ENCODE measurements at regions not wholly inside any gene's neighbourhood (a gene's known extent, or its start where the extent isn't known, plus 50 kb on each side); places are given as distances from the start of the nearest gene placed in this dataset.

DNA sequence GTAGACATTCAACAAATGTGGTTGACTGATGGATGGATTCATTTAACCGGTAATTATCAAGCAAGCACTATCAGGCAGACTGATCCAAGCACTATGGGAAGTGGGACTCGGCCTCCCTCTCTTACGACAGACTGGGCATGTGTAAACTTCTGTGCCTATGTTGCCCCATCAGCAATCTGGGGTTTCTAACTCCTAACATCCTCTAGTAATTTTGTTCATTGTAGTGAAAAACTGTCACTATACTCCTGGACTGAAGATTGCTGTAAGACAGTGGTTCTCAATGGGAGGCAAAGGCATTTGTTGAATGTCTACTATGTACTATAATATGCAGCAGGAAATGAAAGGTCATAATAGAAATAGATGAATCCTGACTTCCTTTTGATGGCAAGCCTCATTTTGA is 51.2 kb upstream of the CREB1 start:
- TF ChIP-seq, protein P1, sequence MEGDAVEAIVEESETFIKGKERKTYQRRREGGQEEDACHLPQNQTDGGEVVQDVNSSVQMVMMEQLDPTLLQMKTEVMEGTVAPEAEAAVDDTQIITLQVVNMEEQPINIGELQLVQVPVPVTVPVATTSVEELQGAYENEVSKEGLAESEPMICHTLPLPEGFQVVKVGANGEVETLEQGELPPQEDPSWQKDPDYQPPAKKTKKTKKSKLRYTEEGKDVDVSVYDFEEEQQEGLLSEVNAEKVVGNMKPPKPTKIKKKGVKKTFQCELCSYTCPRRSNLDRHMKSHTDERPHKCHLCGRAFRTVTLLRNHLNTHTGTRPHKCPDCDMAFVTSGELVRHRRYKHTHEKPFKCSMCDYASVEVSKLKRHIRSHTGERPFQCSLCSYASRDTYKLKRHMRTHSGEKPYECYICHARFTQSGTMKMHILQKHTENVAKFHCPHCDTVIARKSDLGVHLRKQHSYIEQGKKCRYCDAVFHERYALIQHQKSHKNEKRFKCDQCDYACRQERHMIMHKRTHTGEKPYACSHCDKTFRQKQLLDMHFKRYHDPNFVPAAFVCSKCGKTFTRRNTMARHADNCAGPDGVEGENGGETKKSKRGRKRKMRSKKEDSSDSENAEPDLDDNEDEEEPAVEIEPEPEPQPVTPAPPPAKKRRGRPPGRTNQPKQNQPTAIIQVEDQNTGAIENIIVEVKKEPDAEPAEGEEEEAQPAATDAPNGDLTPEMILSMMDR (IDR thresholded peaks at IDR 0.05) = no peak
- TF ChIP-seq POLR2A (IDR thresholded peaks at IDR 0.05) = no peak
- TF ChIP-seq POLR2AphosphoS5 (IDR thresholded peaks at IDR 0.05) = no peak
- Histone ChIP-seq H3K4me1 (no peaks in the 10 kb centered on the region), H3K9me3 (no peaks in the 10 kb centered on the region), H3K27ac (no peak overlapping the region), H3K27me3 (no peaks in the 10 kb centered on the region), H3K4me3 (no peak overlapping the region), H3K36me3 (no peaks in the 10 kb centered on the region)
- intact Hi-C loops (cut with DNase I; ENCODE audit: low total_unique reads) = no loop called here
- no peak for DNase-seq (ENCODE audit: low spot score in 2 of 2)

DNA sequence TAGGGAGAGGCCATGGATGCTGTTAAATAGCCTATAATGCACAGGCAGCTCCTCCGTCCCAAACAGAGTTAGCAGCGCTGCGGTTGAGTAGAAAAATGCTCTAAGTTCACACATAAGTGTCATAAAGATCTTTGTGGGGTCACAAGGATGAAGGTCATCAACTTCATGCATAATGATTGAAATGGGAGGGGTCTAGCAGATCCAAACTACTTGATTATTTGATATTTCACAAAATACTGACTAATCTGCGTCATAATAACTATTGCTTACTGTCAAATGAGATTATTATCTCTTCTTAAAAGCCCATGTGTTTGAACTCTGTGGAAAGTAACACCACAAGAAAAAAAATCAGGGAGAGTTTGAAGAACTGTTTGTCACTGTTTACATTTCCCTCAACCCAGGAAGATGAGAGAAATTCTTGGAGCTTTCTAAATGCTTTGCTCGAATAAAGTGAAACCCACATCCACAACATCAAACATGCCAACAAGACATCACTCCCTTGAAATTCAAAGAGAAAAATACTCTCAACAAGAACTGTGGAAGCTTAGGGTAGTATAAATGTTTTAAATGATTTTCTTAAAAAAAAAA is 50.5 kb upstream of the CREB1 start:
- Histone ChIP-seq H3K27ac (no peak overlapping the region), H3K36me3 (no peaks in the 10 kb centered on the region), H3K27me3 (no peaks in the 10 kb centered on the region), H3K9me3 (no peaks in the 10 kb centered on the region), H3K4me3 (no peak overlapping the region), H3K4me1 (no peaks in the 10 kb centered on the region)
- no peak for DNase-seq (ENCODE audit: low spot score in 2 of 2)
- TF ChIP-seq POLR2AphosphoS5 (IDR thresholded peaks at IDR 0.05) = no peak
- TF ChIP-seq, protein P1 (IDR thresholded peaks at IDR 0.05) = no peak
- TF ChIP-seq POLR2A (IDR thresholded peaks at IDR 0.05) = no peak
- intact Hi-C loops (cut with DNase I; ENCODE audit: low total_unique reads) = no loop called here

Data from breast epithelium (tissue), 4 donors.